Testis (tissue), 2 donors: ENCODE measurements at regions not wholly inside any gene's neighbourhood (a gene's known extent, or its start where the extent isn't known, plus 50 kb on each side); places are given as distances from the start of the nearest gene placed in this dataset.

Source experiments
- DNase-seq: peaks from one replicate; pipeline ENCODE4 v3.0.0-alpha.2; 2019
- H3K27ac ChIP-seq, 2 donors: fragments of 200-600 bp; sonication (generic); one replicate each; pipeline ENCODE4 v1.5.1; 2019
- H3K27me3 ChIP-seq: fragments of 200-600 bp; sonication (generic); one replicate; pipeline ENCODE4 v1.5.1; 2019
- H3K36me3 ChIP-seq: fragments of 200-600 bp; sonication (generic); one replicate; pipeline ENCODE4 v1.5.1; 2017; ENCODE audit warnings: low read depth; ENCODE audit errors: missing control alignments
- H3K4me1 ChIP-seq: fragments of 200-600 bp; sonication (generic); one replicate; pipeline ENCODE4 v1.5.1; 2019
- H3K4me3 ChIP-seq, 2 donors: fragments of 200-600 bp; sonication (generic); one replicate each; pipeline ENCODE4 v1.5.1; 2017 to 2019
- H3K9me3 ChIP-seq: fragments of 200-600 bp; sonication (generic); one replicate; pipeline ENCODE4 v1.5.1; 2017
- CTCF ChIP-seq, 3 experiments: fragments of 450-650 bp in 2 of 3; fragments of 200-600 bp in 1 of 3; sonication (generic) in 1 of 3; IDR thresholded peaks; one replicate each; pipeline ENCODE4 v1.5.1; 2016 to 2019; ENCODE audit warnings: antibody characterized with exemption in 3 of 3, mild to moderate bottlenecking in 2 of 3, moderate library complexity in 1 of 3
- POLR2A ChIP-seq: fragments of 450-650 bp; IDR thresholded peaks from one replicate; pipeline ENCODE4 v1.6.1; 2017; ENCODE audit warnings: antibody characterized with exemption, mild to moderate bottlenecking, moderate library complexity
- WGBS, 2 donors: methylation state at CpG; one replicate each; pipeline ENCODE4 v1.1.5; 2018; 5-methylcytosine and 5-hydroxymethylcytosine counted together
- intact Hi-C: fragments of 100-400 bp; cut with DNase I; formaldehyde crosslinking; loops from one replicate; pipeline ENCODE4 v1.15.1; 2023; ENCODE audit warnings: low total_unique reads

DNA sequence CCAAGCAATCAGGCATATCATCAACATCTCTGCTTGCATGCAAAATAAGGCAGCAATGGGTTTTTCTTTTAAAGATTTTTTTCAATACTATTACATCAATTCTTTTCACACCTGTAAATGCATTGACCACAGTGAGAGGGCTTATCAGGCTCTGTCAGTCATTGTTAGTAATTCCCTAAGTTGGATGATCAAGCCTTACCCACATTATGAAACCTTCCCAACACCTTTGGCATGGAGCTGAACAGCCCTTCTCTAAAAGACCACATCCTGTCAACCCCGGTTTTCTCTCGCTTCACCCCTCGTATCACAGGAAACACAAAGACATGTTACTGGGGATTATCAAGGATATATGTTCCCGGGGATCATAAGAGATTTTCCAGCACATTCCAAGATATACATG lies 135.2 kb upstream of the SLC24A5 start:
- Histone ChIP-seq H3K4me1 (peaks cover 5% of the 10 kb centered on the region), H3K4me3 (no peak overlapping the region), H3K36me3 (no peaks in the 10 kb centered on the region), H3K9me3 (no peaks in the 10 kb centered on the region), H3K27me3 (no peaks in the 10 kb centered on the region), H3K27ac (no peak overlapping the region)
- intact Hi-C loops: loop anchor here (5.0 kb wide), 1 partner anchor 788 kb away; no protein-coding TSS in a partner anchor
- no peak for DNase-seq
- 84 to 92% methylated on average over 4 of the region's 4 CpGs for WGBS, 2 donors
- TF ChIP-seq POLR2A (no peak), CTCF (IDR thresholded peaks at IDR 0.05) (no peak)

GRCh38 chr15:47987461-47987860 lies 133.3 kb upstream of the SLC24A5 start:
- Histone ChIP-seq H3K4me1 (peaks cover 5% of the 10 kb centered on the region), H3K27ac (no peak overlapping the region), H3K9me3 (no peaks in the 10 kb centered on the region), H3K4me3 (no peak overlapping the region), H3K27me3 (no peaks in the 10 kb centered on the region), H3K36me3 (no peaks in the 10 kb centered on the region)
- TF ChIP-seq POLR2A: no peak
- no peak for TF ChIP-seq CTCF (IDR thresholded peaks at IDR 0.05)
- no peak for DNase-seq
- WGBS, 2 donors: 75% methylated on average over 4 of the region's 4 CpGs
- intact Hi-C loops: loop anchor here (5.0 kb wide), 1 partner anchor 790 kb away; no protein-coding TSS in a partner anchor

- peaks cover 5% of the 10 kb centered on the region for H3K4me1 ChIP-seq
- H3K27me3 ChIP-seq: no peaks in the 10 kb centered on the region
- peak; percentile 52 for DNase-seq
- H3K9me3 ChIP-seq: no peaks in the 10 kb centered on the region
- intact Hi-C loops: loop anchor here (5.0 kb wide), 1 partner anchor 791 kb away; no protein-coding TSS in a partner anchor
- H3K27ac ChIP-seq: no peak overlapping the region
- TF ChIP-seq POLR2A (no peak), CTCF (IDR thresholded peaks at IDR 0.05) (peak; percentile 56 to 75 (median 74))
- no peak overlapping the region for H3K4me3 ChIP-seq
- WGBS, 2 donors: 61 to 63% methylated on average over 3 of the region's 3 CpGs
- H3K36me3 ChIP-seq: no peaks in the 10 kb centered on the region
Measured at GRCh38 chr15:47987908-47988532, 132.8 kb upstream of the SLC24A5 start.

DNA sequence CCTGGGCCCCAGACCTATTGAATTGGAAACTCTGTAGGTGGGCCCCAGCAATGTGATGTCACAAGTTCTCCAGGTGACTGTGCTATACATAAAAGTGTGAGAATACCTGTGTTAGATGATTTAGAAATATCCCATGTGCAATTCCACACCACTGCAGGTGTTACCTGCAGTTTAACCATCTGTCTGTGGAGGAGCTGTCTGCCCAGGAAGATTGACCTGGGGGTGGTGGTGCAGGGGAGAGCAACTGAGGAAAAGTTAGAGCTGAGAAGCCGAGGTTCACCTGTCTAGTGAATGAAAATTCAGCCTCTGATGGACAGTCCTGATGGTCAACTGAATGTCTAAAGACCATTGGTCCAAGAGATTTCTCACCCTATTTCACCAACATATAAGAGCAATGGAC lies 132.2 kb upstream of the SLC24A5 start:
- H3K4me1 ChIP-seq: peaks cover 5% of the 10 kb centered on the region
- intact Hi-C loops: loop anchor here (5.0 kb wide), 1 partner anchor 791 kb away; no protein-coding TSS in a partner anchor
- WGBS, 2 donors: 69 to 79% methylated on average over 1 of the region's 1 CpG

More for the DNA sequence above, 132.2 kb upstream of the SLC24A5 start:
- Histone ChIP-seq H3K36me3 (no peaks in the 10 kb centered on the region), H3K4me3 (no peak overlapping the region), H3K9me3 (no peaks in the 10 kb centered on the region), H3K27ac (no peak overlapping the region), H3K27me3 (no peaks in the 10 kb centered on the region)
- no peak for DNase-seq
- TF ChIP-seq CTCF (IDR thresholded peaks at IDR 0.05) (no peak), POLR2A (no peak)
